ENCODE measurements at regions not wholly inside any gene's neighbourhood (a gene's known extent, or its start where the extent isn't known, plus 50 kb on each side); places are given as distances from the start of the nearest gene placed in this dataset.
"Not testable (repeated sequence)": the region's sequence is repeated elsewhere in the genome, so short reads cannot be mapped to it uniquely, and the experiment has no call there.

DNA sequence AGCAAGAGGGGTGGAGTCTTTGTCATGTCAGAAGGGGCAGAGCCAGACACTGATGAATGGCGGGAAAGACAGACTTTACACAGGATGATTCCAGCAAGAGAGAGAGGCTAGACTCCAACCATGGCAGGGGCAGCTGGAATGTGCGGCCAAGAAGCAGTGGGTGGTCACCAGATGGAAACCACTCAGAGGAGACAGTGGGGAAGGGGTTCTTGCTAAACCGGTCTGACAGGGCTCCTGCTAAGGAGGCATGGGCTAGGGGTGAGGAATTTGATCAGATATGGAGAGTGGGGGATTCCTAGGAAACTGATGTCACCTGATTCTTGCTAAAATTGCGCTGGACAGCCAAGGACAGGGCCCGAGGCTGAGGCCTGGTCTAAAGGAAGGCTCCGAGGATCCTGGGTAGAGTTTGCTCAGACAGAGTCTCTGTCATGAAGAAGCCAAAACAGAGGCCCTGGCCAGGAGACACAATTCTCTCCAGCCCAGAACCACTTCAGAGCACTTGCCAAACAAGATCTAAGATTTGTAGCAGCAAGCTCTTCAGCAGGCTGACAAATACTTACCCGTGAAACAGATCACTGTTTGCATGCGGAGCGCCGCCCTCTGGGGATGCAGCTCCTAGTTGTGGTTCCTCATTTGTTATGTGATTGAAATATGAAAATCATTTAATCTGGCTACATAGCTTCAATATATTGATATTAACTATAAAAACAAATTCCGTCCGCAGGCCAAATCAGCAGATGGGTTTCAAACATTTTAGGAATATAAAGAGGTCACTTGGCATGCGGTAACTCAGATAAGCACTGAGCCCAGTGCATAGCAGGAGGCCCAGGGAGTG lies 377.0 kb downstream of the TCERG1L start:
- DNase-seq (ENCODE audit: low read depth) = no peak

DNA sequence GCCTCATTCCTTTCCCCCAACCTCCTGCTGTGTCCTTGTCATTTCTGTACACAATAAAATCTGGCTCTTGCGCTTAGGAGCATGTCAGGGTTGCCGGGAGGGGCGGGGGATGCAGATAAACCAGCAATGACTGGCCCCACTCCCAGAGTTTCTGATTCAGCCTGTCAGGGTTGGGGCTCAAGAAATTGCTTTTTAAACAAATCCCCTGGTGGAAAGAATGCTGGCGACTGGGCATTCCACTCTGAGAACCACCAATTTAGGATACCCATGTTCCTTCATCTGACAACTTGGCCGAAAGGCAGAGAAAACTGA lies 376.4 kb downstream of the TCERG1L start:
- DNase-seq (ENCODE audit: low read depth) = no peak

DNA sequence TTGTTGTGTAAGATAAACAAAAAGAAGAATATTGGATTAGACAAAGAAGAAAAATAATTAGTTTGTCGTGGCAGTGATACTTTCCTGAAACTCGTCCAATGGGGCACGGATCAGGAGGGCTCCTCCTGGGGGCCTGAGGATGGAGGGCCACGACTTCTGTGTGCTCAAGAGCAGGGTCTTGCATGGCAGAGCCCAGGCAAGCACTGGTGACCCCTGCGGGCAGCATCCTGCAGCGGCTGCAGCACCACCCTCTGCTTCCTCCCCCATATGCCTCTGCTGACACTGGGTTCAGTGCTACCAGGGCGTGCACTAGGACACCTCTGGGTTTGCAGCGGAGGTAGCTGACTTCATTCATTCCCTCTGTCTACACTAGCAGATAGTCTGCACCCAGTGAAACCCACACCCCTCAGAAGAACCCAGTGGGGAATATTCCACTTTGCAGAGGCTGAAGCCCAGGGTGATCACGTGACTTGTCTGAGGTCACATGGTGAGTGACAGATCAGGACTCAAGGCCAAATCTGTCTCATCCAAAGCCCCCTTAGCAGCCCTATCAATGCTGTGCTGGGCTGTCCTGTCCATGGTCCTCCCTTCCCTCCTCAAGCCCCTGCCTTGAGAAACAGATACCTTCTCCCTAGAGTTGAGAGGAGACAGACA lies 375.5 kb downstream of the TCERG1L start:
- DNase-seq (ENCODE audit: low read depth) = no peak

DNA sequence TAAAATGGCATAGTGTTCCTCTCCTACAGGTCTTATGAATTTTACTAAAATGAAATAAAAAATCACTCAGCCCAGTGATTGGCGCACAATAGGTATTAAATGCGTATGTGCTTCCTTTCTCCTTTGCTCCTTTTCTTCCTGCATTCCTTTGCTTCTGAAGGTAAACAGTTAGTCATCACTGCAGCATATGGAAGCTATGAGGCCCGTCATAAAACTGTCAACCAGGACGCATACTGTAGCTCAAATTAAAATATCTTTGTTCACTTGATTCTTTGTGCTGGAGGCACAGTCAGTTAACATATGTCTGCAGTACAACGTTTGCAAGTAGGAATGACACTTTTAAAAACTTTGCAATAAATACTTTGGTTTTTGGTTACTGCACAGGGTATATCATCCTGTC lies 374.7 kb downstream of the TCERG1L start:
- DNase-seq (ENCODE audit: low read depth) = no peak

DNA sequence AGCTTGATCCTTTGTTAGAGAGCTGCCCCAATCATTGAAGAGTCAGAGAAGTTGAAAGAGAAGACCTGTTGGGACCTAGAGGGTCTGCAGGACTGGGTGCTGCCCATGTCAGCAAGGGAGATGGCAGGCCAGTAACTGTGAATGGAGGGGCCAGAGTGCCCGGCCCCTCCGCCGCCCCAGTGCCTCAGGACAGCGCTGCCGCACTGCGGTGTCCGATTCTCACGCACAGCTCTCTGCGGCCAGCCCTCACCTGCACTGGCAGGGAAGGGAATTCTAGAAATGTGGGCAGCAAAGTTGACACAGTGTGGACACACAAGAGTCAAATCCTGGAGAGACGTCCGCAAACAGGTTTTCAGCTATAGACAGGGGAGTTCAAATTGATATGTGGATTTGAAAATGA lies 373.5 kb downstream of the TCERG1L start:
- no peak for DNase-seq (ENCODE audit: low read depth)

DNA sequence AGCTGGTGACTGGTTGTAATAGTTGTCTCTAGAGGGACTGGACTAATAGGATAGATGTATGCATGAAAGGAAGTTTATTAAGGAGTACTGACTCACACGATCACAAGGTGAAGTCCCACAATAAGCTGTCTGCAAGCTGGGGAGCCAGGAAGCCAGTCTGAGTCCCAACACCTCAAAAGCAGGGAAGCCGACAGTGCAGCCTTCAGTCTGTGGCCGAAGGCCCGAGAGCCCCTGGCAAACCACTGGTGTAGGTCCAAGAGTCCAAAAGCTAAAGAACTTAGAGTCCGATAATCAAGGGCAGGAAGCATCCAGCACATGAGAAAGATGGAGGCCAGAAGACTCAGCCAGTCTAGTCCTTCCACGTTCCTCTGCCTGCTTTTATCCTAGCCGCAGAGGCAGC lies 372.6 kb downstream of the TCERG1L start:
- DNase-seq (ENCODE audit: low read depth) = not testable (repeated sequence)

DNA sequence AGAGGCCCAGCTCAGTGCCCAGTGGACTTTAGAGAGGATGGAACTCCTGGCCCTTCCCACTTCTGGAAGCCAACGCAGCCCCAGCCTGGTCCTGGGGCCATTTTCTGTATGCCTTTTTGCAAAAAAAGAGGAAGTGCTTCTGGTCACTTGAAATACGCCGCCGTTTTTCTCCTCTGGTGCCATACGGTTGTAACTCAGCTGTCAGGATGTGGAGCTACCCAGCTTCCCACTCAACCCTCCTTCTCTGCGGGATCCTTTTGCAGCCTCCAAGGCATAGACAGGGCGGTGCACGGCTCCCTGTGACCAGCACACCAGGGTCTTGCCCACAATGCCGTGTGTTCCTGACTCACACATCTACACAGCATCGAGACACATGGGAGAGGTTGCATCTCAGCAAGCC lies 369.6 kb downstream of the TCERG1L start:
- DNase-seq (ENCODE audit: low read depth) = no peak

DNA sequence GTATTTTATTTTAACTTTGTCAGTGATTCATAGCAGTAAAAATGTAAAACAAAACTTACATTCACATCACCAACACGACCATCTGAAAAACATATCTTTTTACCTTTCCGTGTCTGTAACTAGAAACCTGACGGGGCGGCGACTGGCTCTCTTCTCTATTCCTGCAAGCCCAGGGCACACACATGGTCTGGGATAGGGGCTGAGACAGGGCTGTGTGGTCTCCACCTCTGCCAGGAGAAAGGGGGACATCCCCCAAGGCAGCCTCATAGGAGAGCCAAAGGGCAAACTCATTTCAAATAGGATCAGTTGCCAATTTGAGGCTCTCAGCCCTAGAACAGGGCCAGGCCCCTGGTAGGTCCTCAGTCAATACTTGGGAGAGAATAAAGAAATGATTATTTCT lies 359.4 kb downstream of the TCERG1L start:
- DNase-seq (ENCODE audit: low read depth) = no peak

DNA sequence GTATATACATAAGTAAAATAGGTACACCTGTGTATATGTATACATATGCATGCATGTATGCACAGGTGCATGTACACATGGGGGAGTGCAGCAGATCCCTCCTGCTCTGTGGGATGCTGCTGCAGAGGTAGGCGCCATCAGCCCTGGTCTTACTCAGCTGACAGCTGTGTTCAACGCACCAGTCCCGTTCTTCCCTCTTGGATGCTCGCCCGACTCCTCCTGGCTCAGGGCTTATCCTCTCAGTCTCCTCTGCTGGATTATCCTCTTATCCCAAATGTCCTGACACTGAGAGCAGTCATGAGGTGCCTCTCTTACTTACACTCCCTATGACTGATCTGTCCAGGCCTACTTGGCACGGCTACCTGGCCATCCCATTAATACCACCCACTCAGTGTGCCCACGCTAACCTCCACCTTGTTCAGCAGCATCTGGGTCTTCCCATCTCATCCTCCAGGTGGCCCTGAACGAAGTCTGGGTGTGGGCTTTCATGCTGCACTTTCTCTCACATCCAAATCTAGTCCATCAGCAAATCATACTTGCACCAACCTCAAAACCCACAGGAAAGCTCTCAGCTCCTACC lies 357.1 kb downstream of the TCERG1L start:
- no peak for DNase-seq (ENCODE audit: low read depth)

DNA sequence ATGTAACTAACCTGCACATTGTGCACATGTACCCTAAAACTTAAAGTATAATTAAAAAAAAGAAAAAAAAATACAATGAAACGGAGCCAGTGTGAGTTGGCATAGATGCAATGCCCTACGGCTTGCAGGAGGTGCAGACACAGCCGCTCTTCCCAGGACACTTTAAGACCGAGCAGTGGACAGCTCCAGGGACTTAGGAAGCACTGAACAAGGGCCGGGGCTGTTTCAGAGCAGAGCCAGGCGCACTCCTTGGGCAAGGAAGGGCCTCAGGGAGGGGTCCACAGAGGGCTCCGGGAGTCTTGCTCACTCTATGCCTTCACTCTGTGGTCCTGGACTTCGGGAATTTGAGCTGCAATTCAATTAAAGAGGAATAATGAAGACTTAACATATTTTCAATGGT lies 355.3 kb downstream of the TCERG1L start:
- no peak for DNase-seq (ENCODE audit: low read depth)

DNA sequence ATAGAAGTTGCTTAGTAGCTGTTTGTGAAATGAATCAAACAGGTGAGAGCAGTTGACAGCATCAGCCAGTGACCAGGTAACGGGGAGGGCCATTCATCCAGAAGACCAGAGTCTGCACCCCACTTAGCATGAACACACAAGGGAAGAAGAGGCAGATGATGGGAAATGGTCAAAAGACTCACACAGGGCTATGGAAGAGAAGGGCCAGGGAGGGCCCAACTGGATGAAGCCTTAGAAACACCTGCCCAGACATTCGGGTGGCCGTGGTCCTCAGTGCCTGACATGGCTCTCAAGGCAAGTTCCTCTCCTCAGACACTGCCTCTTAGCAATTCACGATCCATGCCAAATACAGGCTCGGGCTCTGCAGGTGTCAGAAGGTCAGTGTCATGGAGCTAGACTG lies 354.1 kb downstream of the TCERG1L start:
- DNase-seq (ENCODE audit: low read depth) = no peak

DNA sequence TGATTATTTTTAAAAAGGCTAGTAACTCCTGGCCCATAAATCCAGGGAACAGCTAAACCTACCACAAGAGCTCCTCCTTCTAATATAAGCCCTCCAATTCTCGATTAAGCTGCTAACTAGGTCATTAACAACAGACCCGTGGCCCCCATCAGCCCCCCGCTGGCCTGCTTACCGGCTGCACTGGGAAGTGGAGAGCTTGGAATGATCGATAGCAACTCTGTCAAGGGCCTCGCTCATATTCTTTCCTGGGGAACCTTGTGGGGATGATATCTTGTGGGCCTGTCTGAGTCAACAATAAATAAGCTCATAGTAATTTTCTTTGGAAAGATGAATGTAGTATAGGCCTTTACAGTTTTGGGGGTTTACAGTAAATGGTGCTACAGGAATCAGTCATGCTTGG lies 353.5 kb downstream of the TCERG1L start:
- DNase-seq (ENCODE audit: low read depth) = no peak

DNA sequence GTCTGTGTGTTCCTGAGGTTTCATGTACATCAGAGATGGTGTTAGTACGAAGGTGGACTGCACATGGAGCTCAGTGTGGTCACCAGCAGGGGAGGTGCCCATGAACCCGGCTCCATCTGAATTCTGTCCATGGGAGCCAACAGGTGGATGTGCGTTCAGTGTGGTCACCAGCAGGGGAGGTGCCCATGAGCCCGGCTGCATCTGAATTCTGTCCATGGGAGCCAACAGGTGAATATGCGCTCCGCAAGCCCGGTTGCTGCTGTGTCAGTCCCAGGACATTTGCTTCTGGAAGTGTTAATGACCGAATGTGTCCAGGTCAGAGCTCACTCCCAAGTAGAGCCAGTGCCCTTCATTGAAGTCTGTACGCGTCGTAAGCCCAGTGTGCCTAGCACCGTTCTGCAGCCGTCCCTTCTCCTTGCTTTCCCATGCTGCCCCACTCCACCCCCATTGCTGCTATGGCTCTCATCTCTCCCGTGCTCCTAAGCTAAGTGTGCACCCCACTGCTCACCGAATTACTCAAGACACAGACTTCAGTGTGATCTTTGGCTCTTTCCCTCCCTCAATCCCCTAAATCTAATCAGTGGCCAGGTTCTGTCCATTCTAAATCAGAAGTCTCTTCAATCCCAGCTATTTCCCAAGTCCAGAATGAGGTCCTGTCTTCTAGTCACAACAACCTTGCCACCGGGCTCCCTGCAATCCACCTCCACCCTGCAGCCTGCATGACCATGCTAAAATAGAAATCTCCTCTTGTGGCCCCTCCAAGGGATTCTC lies 352.4 kb downstream of the TCERG1L start:
- no peak for DNase-seq (ENCODE audit: low read depth)

DNA sequence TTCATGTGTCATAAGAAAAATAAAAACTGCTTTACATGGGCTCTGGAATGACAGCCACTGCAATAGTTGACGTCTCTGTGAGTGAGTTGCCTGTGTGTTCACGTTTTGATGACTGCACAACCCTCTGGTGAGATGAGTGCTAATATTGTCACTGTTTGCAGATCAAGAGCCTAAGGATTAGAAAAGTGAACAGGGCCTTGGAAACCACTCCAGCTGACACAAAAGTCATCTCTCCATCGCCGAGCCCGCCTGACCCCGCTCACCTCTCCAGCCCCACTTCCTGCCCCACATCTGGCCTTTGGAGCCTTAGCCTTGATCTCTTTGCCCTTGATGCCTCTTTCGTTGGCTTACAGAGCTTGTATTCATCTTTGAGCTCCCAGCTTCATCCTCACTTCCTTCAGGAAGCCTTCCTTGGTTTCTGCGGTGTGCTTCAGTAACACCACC lies 351.7 kb downstream of the TCERG1L start:
- no peak for DNase-seq (ENCODE audit: low read depth)

DNA sequence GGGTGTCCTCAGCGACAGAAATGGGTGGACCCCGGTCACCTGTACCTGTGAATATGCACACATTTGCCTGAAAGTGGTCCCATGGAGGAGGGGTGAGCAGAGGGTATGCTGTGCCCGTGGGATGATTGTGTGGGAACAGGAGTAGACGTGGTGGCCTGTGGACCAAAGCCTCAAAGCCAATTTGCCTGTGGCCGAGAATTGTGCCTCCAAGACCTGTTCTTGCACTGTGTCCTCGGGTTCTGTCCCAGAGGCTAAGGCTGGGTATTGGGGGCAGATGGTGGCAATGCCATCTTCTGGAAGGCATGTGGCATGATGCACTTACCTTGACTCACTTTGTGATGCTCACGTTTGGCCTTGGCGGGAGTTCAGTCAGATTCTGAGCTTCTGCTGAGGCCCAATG lies 351.0 kb downstream of the TCERG1L start:
- no peak for DNase-seq (ENCODE audit: low read depth)

DNA sequence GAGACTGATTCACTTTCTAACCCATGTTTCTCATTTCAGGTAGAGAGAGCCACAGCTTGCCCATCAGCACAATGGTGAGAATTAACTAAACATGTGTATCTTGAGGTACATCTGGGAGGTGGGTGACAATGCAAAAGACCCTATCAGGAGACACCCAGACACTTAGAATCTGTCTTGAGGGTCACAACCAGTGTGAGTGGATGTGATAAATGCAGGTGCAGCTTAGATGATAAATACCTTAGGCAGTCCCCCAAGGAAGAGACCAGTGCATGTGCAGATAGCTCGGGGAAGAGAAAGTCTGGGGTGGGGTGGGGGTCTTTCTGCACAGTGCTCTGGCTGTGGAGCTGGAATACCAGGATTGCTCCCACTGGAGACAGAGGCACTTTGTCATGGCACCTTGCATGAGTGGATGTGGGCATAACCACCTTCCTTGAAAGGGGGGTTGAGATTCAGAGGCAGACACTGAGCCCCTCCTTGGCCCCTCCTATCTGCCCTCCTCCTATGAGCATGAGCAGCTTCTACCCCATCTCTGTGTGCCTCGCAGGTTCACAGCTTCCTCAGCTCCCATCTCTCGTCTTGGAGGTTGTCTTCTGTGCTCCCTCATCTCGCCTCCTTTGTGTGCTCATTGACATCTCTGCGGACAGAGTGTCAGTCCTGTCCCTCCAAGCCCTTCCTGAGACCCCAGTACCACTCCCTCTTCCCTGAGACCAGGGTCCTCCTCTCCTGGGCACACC lies 349.8 kb downstream of the TCERG1L start:
- DNase-seq (ENCODE audit: low read depth) = no peak

DNA sequence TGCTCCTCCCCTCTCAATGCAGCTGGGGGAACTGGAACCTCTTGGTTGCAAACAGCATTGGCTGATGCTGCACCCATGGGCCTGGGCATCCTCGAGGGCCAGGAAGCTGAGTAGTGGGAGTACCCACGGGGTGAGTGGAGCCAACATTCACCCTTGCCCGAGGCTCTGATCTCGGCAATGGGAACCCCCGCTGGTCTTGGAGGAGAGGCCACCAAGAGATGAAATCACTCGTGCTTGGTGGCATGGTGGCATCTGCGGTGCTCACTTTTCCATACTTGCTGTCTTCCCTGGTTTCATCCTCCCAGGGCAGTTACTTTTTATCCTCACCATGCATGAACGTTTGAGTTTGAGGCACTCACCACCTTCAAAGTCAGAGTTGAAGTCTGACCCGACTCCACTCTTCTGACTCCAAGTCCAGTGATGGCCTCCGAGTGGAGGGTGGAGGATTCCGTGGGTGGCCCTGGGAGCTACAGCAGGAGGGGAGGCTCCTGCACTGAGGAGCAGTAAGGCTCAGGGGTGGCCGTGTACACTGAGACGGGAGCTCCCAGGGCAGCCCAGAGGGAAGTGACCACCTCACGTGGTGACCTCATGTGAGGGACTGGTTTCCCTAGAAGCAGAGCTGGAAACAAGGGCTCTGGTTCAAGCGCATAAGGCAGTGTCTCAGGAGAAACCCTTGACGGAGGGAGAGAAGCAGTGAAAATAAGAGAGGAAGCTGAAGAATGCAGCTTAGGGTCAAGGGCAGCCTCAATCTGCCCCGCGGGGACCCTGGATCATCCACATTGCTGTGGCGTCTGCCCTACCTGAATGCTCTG lies 349.1 kb downstream of the TCERG1L start:
- no peak for DNase-seq (ENCODE audit: low read depth)

DNA sequence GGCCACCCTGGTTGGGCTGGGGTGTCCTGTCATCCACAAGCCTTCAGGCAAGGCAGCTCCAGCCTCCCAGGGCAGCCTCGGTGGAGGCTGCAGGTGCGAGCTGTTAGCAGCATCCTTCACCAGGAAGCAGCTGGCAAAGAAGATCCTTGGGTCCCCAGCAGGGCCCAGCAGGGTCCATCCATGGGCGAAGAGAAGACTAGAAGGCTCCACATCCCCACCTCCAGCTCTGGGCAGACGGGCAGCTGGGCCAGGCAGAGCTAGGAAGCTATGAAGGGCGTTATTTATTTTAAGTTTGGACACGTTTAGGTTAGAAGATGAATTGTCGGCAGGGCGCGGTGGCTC lies 348.5 kb downstream of the TCERG1L start:
- no peak for DNase-seq (ENCODE audit: low read depth)

DNA sequence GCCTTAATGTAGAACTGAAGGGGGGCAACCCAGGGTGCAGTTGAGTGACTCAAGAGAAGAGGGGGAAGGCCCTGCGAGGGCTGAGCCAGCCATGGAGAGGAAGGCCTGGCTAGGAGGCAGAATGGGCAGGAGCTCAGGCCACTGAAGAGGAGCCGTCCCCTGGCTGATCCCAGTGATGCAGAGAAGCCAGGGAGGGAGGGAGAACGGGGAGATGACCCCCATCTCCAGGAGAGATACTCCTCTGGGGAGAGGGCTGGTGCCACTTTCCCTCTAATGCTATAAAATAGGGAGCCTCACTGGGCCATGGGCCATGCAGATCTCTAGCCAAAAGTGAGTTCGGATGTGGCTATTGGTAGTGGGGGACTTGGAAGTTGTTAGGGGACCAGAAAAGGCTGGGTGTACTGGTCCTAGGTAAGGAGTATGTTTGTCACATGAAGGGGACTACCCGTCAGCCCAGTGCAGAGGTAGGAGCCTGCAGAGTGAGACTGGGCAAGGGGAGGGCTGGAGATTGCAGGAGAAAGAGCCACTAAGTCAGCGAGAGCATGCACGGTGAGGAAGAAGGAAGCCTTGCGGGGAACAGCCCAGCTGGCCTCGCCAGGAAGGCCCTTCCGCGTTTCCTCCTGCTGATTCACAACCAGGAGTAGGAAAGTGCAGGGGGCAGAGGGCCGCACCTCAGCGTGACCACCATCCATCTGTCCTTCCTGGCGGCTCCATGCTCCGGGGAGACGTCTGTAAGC lies 347.6 kb downstream of the TCERG1L start:
- no peak for DNase-seq (ENCODE audit: low read depth)

DNA sequence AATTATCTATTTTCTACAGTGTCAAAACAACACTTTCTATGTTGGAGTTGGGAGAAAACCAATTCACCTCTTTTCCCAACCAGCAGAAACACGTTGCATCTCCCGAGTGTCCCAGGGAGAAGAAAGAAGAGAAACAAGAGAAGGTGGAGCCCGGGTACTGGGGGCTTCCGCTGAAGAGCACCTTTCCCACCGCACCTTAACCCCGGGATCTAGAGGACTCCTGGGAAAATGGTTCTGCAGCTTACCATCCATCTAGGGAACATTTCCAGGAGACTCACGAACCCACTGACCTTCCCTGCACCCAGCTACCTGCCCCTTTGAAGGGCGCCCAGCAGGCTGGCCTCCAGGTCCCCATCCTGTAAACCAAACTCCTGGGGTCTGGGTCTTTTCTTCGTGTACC lies 346.8 kb downstream of the TCERG1L start:
- DNase-seq (ENCODE audit: low read depth) = no peak

All from renal cortical epithelial cell (primary cell).